ENCODE measurements at regions not wholly inside any gene's neighbourhood (a gene's known extent, or its start where the extent isn't known, plus 50 kb on each side); places are given as distances from the start of the nearest gene placed in this dataset.
"Not testable (repeated sequence)": the region's sequence is repeated elsewhere in the genome, so short reads cannot be mapped to it uniquely, and the experiment has no call there.

DNA sequence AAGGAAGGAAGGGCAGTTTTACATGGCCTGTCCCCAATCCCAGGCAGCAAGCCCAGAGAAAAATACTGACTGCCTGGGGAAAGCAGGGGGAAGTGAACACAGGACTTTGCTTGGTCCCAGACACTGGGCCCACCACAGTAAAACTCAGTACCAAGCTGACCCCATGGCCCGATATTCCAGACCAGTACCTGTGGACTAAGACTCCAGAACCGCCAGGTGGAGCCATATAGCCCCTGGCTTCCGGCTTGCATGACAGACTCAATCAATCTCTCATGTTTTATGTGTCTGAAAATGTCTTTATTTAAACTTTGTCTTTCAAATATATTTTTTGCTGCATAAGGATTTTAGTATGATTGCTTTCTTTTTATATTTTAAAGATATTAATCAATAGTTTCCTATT is 767.9 kb upstream of the SLITRK6 start:
- no peak for DNase-seq (ENCODE audit: low read depth, low spot score)
- no peak overlapping the region for H3K27ac ChIP-seq

- DNase-seq (ENCODE audit: low read depth, low spot score), result no peak
- no peak overlapping the region for H3K27ac ChIP-seq
Observed at GRCh38 chr13:86569119-86569518, 769.9 kb upstream of the SLITRK6 start.

DNA sequence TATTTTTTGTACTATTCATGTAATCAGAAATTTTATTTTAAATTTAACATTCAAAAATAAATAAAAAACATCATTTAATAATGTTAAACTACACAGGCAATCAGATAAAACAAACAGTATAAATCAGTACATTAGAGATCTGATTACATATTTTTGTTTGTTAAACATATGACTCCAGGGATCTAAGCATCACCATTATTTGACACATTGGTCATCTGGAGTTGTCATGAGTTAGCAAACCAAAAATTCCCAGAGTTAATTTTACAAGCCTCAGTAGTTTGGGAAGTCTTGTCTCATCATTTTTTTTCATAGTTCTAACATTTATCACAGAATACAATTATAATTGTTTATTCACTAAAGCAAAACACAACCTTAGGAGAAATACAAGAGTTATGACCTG is 770.8 kb upstream of the SLITRK6 start:
- no peak for DNase-seq (ENCODE audit: low read depth, low spot score)

DNA sequence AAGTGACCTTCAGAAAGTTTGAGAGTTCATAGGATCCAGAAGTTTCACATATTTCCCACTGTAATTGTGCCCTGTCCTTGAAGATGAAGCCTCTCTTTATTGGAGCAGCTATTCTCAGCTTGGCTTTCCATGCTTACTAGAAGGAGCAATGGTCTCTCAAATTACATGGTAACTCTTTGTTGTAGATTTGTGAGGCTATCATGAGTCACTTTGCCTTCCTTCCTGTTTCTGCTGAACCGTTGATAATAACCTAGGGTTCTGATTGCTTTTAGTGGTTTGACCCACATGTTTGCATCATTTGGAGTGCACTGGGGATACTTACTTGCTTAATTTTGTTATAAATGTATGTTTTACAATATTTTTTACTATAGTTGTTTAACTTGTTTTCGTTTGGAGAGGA is 772.9 kb upstream of the SLITRK6 start:
- DNase-seq (ENCODE audit: low read depth, low spot score), result no peak
- no peak overlapping the region for H3K27ac ChIP-seq

More for the DNA sequence above, 770.8 kb upstream of the SLITRK6 start:
- no peak overlapping the region for H3K27ac ChIP-seq

DNA sequence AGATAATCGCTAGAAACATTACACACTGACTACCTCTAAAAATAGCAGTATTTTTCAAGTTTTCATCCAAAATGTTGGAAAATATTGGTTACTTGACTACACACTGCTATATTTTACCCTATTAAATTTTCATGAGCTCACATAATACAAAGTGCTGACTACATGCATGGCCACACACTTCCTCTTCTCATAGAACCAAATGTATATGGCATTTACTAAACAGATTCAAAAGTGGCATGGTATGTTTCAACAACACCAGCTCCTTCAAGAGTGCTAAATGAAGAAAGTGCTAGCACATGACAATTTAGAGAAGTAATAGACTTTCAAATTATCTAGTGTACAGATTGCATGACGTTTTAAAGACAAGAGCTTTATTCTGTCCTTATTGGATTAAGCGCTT is 780.4 kb upstream of the SLITRK6 start:
- no peak for DNase-seq (ENCODE audit: low read depth, low spot score)
- H3K27ac ChIP-seq, result no peak overlapping the region

DNA sequence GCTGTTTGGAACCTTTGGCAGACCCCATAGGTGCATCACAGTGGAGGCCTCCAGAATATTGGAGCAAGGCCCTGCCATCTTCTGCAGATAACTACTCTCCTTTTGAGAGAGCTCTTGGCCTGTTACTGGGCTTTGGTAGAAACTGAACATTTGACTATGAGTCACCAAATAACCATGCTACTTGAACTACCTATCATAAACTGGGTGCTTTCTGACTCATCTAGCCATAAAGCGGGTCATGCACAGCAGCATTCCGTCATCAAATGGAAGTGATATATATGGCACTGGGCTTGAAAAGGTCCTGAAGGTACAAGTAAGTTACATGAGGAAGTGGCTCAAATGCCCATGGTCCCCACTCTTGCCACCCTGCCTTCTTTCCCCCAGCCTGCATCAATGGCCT is 782.5 kb upstream of the SLITRK6 start:
- no peak overlapping the region for H3K27ac ChIP-seq
- no peak for DNase-seq (ENCODE audit: low read depth, low spot score)

DNA sequence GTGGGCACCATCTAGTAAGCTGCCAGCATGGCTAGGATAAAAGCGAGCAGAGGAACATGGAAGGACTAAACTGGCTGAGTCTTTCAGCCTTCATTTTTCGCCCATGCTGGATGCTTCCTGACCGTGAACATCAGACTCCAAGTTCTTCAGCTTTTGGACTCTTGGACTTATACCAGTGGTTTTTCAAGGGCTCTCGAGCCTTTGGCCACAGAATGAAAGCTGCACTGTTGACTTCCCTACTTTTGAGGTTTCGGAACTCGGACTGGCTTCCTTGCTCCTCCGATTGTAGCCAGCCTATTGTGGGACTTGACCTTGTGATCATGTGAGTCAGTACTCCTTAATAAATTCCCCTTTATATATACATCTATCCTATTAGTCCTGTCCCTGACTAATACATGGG is 785.1 kb upstream of the SLITRK6 start:
- no peak for DNase-seq (ENCODE audit: low read depth, low spot score)
- H3K27ac ChIP-seq, result no peak overlapping the region

DNA sequence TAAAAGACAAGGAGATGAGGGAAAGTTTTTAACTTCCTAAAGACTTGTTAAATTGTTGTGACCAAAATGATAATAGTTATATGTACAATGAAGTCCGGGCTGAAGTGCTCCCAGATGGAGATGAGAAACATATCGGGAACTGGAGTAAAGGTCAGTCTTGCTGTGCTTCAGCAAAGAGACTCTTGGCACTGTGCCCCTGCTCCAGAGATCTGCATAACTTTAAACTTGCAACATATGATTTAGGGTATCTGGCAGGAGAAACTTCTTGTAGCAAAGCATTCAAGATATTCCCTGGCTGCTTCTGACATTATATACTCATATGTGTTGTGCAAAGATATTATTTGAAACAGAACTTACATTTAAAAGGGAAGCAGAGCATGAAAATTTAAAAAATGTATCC is 786.6 kb upstream of the SLITRK6 start:
- DNase-seq (ENCODE audit: low read depth, low spot score), result no peak
- no peak overlapping the region for H3K27ac ChIP-seq

DNA sequence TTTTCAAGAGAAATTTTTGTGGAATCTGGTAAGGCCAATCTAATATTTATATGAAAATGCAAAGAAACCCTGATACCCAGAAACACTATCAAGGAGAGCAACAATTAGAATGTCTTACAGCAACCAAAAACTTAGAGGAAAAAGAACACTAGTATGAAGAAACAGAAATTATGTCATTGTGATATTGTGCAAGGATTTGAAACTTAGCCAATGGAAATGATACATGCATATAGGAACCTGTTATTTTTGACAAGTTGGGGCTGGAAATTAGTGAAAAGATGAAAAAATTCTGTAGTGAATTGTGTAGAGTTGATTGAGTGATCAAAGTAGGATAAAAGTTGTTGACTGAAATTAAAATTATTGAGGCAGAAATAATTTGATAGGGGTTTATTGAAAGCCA is 792.6 kb upstream of the SLITRK6 start:
- no peak for DNase-seq (ENCODE audit: low read depth, low spot score)
- no peak overlapping the region for H3K27ac ChIP-seq

- no peak overlapping the region for H3K27ac ChIP-seq
- DNase-seq (ENCODE audit: low read depth, low spot score), result no peak
Observed at GRCh38 chr13:86601351-86601750, 802.1 kb upstream of the SLITRK6 start.

- H3K27ac ChIP-seq, result no peak overlapping the region
- DNase-seq (ENCODE audit: low read depth, low spot score), result no peak
Observed at GRCh38 chr13:86606264-86606663, 807.0 kb upstream of the SLITRK6 start.

DNA sequence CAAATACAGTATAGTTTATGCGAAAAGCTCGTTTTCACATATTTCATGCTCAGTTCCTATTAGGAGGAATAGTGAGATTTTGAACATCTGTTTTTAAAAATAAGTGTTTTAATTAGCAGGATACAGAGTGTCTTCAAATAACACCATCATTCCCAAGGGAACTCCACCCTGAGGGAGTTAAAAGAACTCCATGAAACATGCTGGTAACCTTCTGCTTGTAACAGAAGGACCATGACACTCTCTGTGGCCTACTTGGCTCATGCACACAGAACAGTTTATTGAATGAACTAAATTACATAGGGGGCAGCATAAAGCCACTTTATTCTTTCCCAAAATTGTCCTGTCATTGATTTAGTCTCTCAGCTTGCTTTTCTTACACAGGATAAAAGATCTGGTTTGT is 809.5 kb upstream of the SLITRK6 start:
- no peak overlapping the region for H3K27ac ChIP-seq
- no peak for DNase-seq (ENCODE audit: low read depth, low spot score)

DNA sequence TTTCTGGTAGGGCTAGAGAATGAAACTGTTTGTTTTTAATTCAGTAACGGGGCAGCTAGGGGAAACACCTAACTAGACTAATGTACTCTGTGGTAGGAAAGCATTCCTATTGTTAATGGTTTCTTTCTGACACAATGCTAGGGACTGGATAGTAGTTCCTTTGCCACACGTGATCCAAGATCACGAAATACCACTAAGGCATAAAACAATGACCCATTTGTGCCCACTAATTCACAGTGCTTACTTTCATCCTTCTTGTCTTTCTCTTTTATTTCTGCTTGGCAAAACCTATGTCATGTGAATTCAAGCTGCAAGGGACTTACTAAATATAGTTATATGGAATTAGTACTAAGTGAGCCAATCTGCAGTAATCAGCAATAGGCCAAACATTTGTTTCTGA is 834.1 kb upstream of the SLITRK6 start:
- no peak overlapping the region for H3K27ac ChIP-seq
- DNase-seq (ENCODE audit: low read depth, low spot score), result no peak

- DNase-seq (ENCODE audit: low read depth, low spot score); H3K27ac ChIP-seq: not testable (repeated sequence)
Observed at GRCh38 chr13:86651171-86651570, 852.0 kb upstream of the SLITRK6 start.

DNA sequence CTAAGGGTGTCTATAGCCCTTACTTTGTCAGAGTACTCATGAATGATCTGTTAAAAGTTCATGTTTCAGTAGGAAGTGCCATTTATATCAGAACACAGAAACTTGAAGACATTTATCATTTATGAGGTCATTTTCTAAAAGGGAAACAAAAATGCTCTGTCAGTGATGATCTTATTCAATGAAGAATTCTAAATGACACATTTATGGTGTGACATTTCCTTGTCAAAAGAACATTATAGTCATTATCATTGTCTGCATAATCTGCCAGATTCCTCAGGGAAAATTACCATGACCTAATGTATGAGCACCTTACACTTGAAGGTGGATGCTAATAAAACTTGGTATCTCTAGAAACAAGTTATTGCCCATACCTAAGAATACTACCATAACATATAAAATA is 853.8 kb upstream of the SLITRK6 start:
- H3K27ac ChIP-seq, result no peak overlapping the region
- no peak for DNase-seq (ENCODE audit: low read depth, low spot score)

GRCh38 chr13:86655561-86655960 is 856.3 kb upstream of the SLITRK6 start:
- no peak overlapping the region for H3K27ac ChIP-seq
- DNase-seq (ENCODE audit: low read depth, low spot score), result no peak

GRCh38 chr13:86660090-86660489 is 860.9 kb upstream of the SLITRK6 start:
- H3K27ac ChIP-seq, result no peak overlapping the region
- DNase-seq (ENCODE audit: low read depth, low spot score), result no peak

GRCh38 chr13:86665842-86666241 is 866.6 kb upstream of the SLITRK6 start:
- DNase-seq (ENCODE audit: low read depth, low spot score), result no peak
- no peak overlapping the region for H3K27ac ChIP-seq

- no peak overlapping the region for H3K27ac ChIP-seq
- no peak for DNase-seq (ENCODE audit: low read depth, low spot score)
Observed at GRCh38 chr13:86673931-86674431, 874.8 kb upstream of the SLITRK6 start.

GRCh38 chr13:86681223-86681622 is 882.0 kb upstream of the SLITRK6 start:
- H3K27ac ChIP-seq, result no peak overlapping the region
- DNase-seq (ENCODE audit: low read depth, low spot score), result no peak

DNA sequence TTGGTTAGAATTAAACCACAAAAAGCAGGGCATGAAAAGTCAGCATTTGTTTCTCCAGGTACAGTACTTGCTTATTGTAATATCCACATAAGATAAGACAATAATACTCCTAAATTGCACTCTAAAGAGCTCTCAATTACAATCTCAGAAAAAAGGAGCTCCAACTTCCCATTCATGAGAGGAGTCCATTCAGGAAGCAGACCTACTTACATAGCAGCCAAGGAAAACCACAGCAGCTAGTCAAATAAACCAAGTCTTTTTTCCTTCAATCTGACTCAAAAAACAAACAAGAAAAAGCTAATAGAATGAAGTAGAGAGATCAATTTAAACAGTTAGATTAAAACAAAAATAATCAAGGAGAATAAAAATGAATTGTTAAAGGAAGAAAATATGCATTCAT is 885.2 kb upstream of the SLITRK6 start:
- DNase-seq (ENCODE audit: low read depth, low spot score), result no peak
- H3K27ac ChIP-seq, result no peak overlapping the region

DNA sequence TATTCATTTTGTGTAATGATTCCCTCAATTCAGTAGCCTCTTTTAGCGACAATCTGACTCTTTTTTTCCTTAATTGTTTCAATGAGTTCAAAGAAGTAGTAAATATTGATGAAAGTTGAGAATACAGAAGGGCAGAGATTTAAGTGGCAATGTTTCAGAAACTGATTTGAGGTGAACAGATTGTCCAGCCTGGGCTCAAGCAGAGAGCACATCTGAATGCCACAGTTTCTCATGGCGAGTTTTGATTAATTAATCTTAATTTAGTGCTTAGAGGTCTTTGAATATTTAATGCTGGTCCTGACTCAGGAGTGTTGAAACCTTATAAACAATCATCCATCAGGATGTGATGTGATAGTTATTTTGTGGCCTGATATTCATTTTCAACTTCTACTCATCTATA is 890.7 kb upstream of the SLITRK6 start:
- no peak overlapping the region for H3K27ac ChIP-seq
- no peak for DNase-seq (ENCODE audit: low read depth, low spot score)

DNA sequence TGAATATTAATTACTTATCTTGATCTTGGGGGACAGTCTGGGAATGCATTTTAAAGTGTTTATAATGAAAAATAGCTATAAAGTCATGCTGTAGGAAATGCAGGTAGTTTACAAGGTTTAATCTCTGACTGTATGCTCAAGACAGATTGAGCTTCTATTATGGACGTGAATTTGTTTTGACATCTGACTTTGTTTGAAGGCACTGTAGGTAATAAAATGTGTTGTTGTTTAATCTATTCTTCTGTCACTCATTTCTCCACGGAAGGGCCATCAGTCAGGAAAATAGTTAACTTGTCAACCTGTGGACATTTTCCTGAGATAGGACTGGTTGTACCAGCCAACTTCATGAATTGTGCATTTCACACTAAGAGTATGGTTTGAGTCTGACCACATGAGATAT is 893.1 kb upstream of the SLITRK6 start:
- no peak overlapping the region for H3K27ac ChIP-seq
- DNase-seq (ENCODE audit: low read depth, low spot score), result no peak

Data from epithelial cell of prostate (primary cell).